Activated CD4-positive, alpha-beta T cell treated with anti-CD3 and anti-CD28 coated beads, Interleukin-2, amount 50 U/mL, for 4 hours (primary cell): ENCODE measurements at regions not wholly inside any gene's neighbourhood (a gene's known extent, or its start where the extent isn't known, plus 50 kb on each side); places are given as distances from the start of the nearest gene placed in this dataset.

Experiments
- DNase-seq, 2 experiments: peaks; one replicate each; pipeline ENCODE4 v3.0.0-alpha.2; 2020

DNA sequence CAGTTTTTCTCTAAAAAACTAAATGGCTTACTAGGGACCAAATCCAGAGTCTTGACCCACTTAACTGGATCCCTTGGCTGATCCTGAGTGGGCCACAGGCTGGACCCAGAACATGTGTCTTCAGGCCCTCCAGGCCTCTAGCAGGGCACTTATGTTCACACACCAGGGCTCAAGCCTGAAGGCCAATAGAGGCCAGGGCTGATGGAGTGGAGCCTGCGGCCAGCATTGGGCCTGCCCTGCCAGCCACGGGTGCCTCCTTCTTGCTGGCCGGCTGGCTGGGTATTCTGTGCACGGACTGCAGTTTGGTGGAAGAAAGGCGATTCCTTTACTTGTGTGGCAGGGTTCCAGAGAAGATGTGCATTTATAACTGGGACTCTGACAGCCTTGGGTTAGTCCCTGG, 103.0 kb upstream of the ZNF32 start:
- no peak for DNase-seq

DNA sequence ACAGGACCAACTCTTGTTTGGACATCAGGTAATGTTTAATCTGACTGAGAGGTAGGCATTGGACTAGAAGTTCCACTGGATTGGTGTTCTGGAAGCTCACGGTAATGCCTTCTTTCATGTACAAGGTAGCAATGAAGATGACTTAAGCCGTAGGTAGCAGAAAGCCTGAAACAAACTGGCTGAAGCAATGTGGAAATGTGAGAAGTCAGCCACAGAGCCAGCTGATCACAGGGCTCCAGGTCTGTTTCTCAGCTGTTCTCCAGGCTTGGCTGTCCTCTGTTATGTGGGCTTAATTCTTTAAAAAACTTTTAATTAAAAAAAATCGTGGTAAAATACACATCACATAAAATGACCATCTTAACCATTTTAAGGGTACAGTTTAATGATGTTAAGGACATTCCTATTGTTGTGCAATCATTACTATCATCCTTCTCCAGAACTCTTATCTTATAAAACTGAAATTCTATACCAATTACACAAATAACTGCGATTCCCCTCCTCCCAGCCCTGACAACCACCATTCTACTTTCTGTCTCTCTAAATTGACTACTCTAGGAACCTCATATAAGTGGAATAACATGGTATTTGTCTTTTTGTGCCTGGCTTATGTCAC, 101.4 kb upstream of the ZNF32 start:
- DNase-seq, result no peak

DNA sequence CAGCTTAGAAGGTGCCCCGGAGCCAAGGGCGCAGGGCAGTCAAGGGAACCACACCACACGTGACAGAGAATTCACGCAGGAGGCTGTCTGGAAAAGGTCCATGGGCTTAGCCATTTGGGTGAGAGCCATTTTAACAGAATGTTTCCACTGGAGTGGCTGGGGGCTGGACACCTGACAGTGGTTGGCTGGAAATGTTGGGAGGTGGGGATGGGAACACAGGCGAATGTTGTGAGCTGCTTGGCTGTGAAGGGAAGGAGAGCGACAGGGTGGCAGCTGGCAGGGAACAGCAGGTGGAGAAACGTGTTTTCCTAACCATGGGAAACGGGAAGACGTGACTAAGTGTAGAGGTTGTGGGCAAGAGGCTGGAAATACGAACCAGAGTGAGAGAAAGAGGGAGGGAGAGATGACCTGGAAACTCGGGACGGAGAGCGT, 100.5 kb upstream of the ZNF32 start:
- DNase-seq, result no peak

- DNase-seq, result no peak
Measured at GRCh38 chr10:43748560-43748959, 99.9 kb upstream of the ZNF32 start.

GRCh38 chr10:43746906-43747305, 98.2 kb upstream of the ZNF32 start:
- no peak for DNase-seq

DNA sequence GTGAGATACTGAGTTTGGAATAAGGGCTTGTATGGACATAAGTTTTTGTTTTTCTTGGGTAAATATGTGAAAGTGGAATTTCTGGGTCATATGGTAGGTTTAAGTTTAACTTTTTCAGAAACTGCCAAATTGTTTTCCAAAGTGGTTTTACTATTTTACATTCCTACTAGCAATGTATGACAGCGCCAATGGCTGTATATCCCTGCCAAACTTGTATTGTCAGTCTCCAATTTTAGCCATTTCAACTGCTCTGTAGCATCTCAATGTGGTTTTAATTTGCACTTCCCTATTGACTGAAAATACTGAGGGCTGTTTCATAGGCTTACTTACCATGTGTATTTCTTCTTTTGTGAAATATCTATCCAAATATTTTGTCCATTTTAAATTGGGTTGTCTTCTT, 90.5 kb upstream of the ZNF32 start:
- DNase-seq, result no peak

DNA sequence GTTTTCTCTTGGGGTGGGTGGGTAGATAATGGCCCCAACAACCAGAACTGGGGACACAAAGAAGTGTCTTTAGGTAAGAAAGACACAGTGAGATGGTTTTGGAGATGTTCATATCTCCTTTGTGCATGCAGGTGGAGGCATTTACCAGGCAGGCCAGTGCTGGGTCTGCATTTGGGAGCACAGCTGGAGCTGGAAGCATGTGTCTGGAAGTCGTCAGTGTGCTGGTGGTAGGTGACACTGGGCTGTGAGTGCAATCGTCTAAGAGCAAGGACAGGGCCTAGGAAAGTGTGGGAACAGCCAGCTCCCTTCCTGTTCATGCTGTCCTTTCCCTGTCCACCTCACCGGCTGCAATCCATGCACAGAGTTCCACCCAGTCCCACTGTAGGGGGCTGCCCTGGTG, 88.3 kb upstream of the ZNF32 start:
- DNase-seq, result no peak

GRCh38 chr10:43735907-43736306, 87.2 kb upstream of the ZNF32 start:
- no peak for DNase-seq

DNA sequence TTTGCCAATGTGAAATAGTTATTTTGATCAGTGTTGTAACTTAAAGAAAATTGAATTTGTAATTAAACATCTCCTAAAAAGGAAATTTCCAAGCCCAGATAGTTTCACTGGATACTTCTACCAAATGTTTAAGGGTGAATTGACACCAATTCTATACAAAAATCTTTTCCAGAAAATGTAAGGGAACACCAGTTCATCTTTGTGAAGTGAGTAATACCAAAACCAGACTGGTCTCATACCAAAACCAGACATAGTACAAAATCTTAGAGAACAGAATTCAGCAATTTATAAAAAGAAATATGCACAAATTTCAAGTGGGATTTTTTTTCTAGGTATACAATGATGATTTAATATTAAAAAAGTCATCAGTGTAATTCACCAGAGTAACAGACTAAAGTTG, 86.0 kb upstream of the ZNF32 start:
- DNase-seq, result no peak

- no peak for DNase-seq
Measured at GRCh38 chr10:43731486-43731885, 82.8 kb upstream of the ZNF32 start.

- DNase-seq, result no peak
Measured at GRCh38 chr10:43728425-43728824, 79.7 kb upstream of the ZNF32 start.

DNA sequence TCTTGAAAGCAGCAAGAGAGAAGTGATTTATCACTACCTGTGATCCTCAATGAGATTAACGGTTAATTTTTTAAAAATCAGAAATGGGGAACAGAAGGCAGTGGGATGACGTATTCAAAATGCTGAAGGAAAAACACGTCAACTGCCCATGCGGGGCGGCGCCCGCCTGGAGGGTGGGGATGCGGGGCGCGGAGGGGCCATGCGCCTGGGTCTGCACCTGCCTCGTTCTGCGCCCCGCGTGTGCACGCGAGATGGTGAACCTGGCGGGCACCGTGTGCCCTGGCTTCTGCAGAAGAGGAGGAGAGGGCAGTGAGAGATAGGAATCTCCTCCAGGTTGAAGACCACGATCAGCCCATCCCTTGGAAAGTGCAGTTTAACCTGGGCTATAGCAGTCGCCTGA, 79.3 kb upstream of the ZNF32 start:
- no peak for DNase-seq

DNA sequence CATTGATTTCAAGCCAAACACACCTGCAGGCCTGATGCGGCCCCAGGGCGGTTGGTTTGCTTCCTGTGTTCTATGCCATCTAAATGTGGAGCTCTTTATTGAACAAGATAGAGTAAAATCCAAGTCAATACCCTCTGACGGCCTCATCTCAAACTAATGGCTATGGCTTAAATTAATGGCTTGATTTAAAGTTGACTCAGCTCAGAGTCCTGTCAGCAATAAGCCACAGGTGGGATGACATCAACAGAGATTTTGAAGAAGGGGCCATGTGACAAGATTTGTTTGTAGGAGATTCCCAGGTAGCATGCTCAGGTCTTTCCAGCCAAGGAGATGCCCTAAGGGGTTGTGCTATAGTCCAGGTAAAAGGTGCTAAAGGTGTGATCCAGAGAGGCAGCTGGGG, 66.7 kb upstream of the ZNF32 start:
- DNase-seq, result no peak

DNA sequence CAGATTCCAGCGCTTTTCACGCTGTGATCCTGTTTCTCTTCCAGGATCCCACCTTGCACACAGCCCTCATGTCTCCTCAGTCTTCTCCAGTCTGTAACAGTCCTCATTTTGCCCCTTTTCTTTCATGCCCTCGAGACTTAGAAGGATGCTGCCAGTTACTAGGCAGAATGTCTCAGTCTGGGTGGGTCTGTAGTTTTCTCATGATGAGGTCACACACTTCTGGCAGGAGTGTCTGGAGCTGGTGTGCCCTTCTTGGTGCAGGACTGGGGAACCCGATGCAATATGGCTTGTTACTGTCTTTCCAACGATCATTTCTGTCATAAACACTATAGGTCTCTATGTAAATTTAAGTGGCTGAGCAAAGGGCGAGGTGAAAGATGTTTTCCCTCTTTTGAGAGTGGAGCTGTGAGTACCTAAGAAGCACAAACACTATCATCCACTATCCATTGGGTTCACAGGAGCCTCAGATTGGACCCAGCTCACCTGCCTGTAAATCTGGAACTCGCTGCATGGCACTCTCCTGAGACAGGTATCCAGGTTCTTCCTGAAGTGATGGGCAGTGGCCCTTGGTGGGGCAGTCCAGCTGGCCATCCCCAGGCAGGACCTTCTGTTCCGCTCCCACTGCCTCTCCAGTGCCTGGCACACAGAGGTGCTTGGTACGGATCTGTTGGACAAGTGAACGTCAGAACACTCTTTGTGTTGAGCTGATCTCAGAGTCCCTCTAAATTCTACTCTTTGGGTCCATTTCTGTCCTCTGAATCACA, 64.3 kb upstream of the ZNF32 start:
- DNase-seq, result no peak

- no peak for DNase-seq
Measured at GRCh38 chr10:43710772-43711471, 62.2 kb upstream of the ZNF32 start.

- no peak for DNase-seq
Measured at GRCh38 chr10:43708262-43708661, 59.6 kb upstream of the ZNF32 start.

- DNase-seq, result no peak
Measured at GRCh38 chr10:43707770-43708169, 59.1 kb upstream of the ZNF32 start.

GRCh38 chr10:43706166-43706565, 57.5 kb upstream of the ZNF32 start:
- no peak for DNase-seq

DNA sequence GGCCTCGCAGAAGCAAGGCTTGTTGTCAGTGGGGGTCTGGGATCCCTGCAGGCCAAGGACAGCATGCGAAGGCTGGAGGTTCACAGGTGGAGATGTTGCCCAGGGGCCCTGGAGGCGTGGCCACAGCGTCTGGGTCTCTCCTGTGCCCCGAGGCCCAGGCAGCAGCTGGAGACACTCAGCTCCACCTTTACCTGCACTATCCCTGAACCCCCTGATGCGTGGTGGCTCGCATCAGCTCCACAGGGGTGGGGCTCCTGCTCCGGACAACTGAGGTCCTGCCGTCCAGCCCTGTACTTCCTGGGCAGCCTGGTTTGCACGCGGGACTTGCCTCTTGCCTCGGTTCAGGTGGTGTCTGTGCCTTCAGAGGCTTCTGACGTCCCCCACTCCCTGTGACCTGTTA, 54.6 kb upstream of the ZNF32 start:
- DNase-seq, result no peak

DNA sequence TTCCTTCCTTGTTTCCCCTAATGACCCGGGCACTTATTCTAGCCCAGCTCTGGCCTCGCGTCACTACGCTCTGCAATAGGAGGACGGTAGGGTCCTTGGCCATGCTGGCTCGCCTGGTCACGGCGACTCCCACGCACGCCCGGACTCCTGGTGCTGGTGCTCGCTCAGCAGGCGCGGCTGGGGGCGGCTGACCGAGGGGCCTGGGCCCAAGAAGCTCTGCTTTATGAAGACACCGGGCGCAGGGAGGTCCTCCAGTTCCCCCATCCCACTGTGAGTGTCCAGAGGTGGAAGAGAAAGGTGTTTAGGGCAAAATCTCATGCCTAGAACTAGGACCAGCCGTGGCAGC, 54.2 kb upstream of the ZNF32 start:
- no peak for DNase-seq

DNA sequence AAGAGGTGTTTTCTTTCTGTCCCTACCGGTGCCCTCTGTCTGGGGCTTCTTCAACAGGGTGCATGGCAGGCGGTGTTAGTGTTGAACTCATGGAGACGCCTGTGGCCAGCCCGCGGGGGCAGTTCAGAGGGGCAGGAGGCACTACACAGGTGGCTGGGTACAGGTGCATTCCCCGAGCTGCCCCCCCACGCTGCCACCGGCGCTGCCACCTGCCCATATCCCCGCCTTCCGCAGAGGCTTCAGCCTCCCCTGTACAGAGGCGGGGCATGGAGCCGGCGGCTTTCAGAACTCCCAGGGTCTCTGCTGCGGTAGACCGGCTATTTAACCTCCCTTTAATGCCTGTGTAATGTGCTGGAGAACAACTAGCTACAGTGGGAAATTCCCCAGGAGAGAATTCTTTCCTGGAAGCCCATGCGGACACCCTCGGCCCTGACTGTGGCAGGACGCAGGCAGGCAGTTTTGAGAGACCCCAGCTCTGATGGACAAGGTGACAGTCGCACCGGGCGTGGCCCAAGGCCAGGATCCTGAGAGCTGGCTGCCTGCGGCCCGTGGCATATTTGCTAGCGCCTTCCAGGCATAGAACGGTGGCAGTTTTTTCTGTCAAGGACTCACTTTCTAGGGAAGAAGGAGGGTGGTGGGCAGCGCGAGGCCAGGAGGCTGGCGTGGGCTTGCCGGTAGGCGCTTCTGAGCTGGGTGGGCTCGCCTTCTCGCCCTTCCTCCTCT, 53.7 kb upstream of the ZNF32 start:
- no peak for DNase-seq

DNA sequence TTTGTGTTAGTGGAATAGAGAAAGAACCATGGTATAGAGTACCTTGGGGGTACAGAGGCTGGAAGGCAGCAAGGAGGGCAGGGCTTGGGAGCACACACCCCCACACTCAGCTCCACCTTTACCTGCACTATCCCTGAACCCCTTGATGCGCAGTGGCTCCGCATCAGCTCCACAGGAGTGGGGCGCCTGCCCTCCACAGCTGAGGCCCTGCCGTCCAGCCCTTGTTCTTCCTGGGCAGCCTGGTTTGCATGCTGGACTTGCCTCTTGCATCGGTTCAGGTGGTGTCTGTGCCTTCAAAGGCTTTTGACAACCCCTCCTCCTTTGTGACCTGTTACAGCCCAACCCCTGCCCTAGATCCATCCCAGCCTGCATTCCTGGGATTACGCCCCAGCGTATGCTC, 52.6 kb upstream of the ZNF32 start:
- DNase-seq, result no peak

- DNase-seq, result no peak
Measured at GRCh38 chr10:43700306-43700705, 51.6 kb upstream of the ZNF32 start.

DNA sequence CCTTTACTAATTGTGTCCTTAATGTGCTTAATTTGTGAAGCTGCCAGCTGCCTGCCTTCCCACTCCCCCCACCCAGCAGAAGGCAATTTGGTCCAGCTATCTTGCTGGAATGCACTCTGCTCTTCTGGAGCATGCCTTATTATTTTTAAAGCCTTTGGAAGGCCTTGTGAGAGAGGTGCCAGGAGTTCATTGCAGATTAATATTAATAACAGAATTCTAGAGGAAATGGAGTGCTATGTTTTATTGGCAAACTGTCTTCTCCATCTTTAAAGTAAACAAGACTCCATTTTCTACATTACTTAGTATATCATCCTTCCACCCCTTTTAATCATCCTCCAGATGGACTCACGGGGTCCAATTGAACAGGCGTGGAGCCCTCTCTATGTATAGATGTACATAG, 50.8 kb upstream of the ZNF32 start:
- DNase-seq, result no peak
